ENCODE measurements at regions not wholly inside any gene's neighbourhood (a gene's known extent, or its start where the extent isn't known, plus 50 kb on each side); places are given as distances from the start of the nearest gene placed in this dataset.

GRCh38 chr6:134117409-134117808 lies 65.0 kb upstream of the SLC2A12 start:
- no peak for DNase-seq (ENCODE audit: low read depth)

GRCh38 chr6:134115715-134116074 lies 63.3 kb upstream of the SLC2A12 start:
- DNase-seq (ENCODE audit: low read depth) = no peak

- DNase-seq (ENCODE audit: low read depth) = no peak
Observed at GRCh38 chr6:134114918-134115714, 62.7 kb upstream of the SLC2A12 start.

GRCh38 chr6:134114489-134114888 lies 62.1 kb upstream of the SLC2A12 start:
- no peak for DNase-seq (ENCODE audit: low read depth)

GRCh38 chr6:134111726-134112125 lies 59.3 kb upstream of the SLC2A12 start:
- no peak for DNase-seq (ENCODE audit: low read depth)

- DNase-seq (ENCODE audit: low read depth) = peak; percentile 39
Observed at GRCh38 chr6:134111062-134111677, 58.7 kb upstream of the SLC2A12 start.

- DNase-seq (ENCODE audit: low read depth) = no peak
Observed at GRCh38 chr6:134106702-134107101, 54.3 kb upstream of the SLC2A12 start.

GRCh38 chr6:134105940-134106339 lies 53.5 kb upstream of the SLC2A12 start:
- no peak for DNase-seq (ENCODE audit: low read depth)

GRCh38 chr6:134103006-134103405 lies 50.6 kb upstream of the SLC2A12 start:
- no peak for DNase-seq (ENCODE audit: low read depth)
